ENCODE measurements at regions not wholly inside any gene's neighbourhood (a gene's known extent, or its start where the extent isn't known, plus 50 kb on each side); places are given as distances from the start of the nearest gene placed in this dataset.

DNA sequence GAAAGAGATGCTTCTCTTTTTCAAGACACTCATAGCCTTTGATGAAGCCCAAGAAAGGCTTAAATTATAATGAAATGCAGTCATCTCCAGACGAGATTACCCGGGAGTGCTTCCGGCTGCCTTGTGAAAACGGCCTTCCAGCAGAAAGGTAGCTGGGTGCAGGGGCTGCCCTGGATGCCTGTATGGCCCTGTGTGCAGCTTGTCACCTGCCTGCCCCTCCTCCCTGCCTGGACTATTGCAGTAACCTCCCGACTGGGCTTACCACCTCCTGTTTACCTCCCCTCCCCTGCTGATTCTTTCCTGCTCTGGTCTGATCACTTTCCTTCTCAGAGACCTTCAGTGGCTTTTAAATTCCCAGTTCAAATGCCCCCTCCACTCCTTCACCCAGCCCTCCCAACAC lies 126.4 kb upstream of the SYT13 start:
- no peak overlapping the region for H3T11ph ChIP-seq (ENCODE audit: low read length)
- H2BK5ac ChIP-seq (ENCODE audit: insufficient read length, low read length): no peak overlapping the region
- no peak overlapping the region for H3K23ac ChIP-seq (ENCODE audit: insufficient read length, low read depth, low read length)
- no peak overlapping the region for H2BK120ac ChIP-seq (ENCODE audit: low read depth, low read length, poor library complexity, severe bottlenecking)
- H3K4me2 ChIP-seq (ENCODE audit: insufficient read depth, insufficient read length, low read length): peak overlapping the region; percentile 22
- DNase-seq: no peak
- H4K20me1 ChIP-seq (ENCODE audit: control insufficient read depth, insufficient read depth, insufficient read length): no peaks in the 10 kb centered on the region
- H3K79me1 ChIP-seq (ENCODE audit: insufficient read depth, low read depth, low read length, poor library complexity, severe bottlenecking): no peaks in the 10 kb centered on the region
- H3K4me1 ChIP-seq (ENCODE audit: insufficient read depth, low read length): peaks cover 9% of the 10 kb centered on the region; the same call in 1 of the 2 replicates
- peak overlapping the region in 1 of 3 experiments; percentile 93; a peak in 3 of 7 replicates for H3K27ac Mint-ChIP-seq
- no peak overlapping the region for H4K5ac ChIP-seq (ENCODE audit: insufficient read length, low read depth, low read length)
- H2BK15ac ChIP-seq (ENCODE audit: low read depth, low read length): no peak overlapping the region
- no peak overlapping the region for H2BK12ac ChIP-seq (ENCODE audit: insufficient read length, low read depth, low read length)
- H3K4me3 Mint-ChIP-seq: peak overlapping the region in 1 of 2 experiments; percentile 56; a peak in 3 of 5 replicates
- H3K9me3 Mint-ChIP-seq: no peaks in the 10 kb centered on the region
- H4K91ac ChIP-seq (ENCODE audit: insufficient read length, low read depth, low read length): no peak overlapping the region
- H3K27me3 ChIP-seq (ENCODE audit: insufficient read depth, low read length): no peaks in the 10 kb centered on the region
- H3K56ac ChIP-seq (ENCODE audit: insufficient read length, low read depth, low read length): no peak overlapping the region
- TF ChIP-seq, protein P1, sequence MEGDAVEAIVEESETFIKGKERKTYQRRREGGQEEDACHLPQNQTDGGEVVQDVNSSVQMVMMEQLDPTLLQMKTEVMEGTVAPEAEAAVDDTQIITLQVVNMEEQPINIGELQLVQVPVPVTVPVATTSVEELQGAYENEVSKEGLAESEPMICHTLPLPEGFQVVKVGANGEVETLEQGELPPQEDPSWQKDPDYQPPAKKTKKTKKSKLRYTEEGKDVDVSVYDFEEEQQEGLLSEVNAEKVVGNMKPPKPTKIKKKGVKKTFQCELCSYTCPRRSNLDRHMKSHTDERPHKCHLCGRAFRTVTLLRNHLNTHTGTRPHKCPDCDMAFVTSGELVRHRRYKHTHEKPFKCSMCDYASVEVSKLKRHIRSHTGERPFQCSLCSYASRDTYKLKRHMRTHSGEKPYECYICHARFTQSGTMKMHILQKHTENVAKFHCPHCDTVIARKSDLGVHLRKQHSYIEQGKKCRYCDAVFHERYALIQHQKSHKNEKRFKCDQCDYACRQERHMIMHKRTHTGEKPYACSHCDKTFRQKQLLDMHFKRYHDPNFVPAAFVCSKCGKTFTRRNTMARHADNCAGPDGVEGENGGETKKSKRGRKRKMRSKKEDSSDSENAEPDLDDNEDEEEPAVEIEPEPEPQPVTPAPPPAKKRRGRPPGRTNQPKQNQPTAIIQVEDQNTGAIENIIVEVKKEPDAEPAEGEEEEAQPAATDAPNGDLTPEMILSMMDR (conservative IDR thresholded peaks at IDR 0.05): no peak
- no peaks in the 10 kb centered on the region; a peak in 1 of 7 replicates for H3K36me3 Mint-ChIP-seq (ENCODE audit: insufficient read depth in 1 of 3, low read depth in 3 of 3)
- no peak overlapping the region for H3K14ac ChIP-seq (ENCODE audit: insufficient read depth, low read length)
- no peak overlapping the region for H3K4ac ChIP-seq (ENCODE audit: low read depth, low read length)
- no peak overlapping the region for H3K27ac ChIP-seq (ENCODE audit: insufficient read length, low read depth, low read length)
- H3K23me2 ChIP-seq (ENCODE audit: insufficient read length, low read depth, low read length, poor library complexity, severe bottlenecking): no peaks in the 10 kb centered on the region
- WGBS (ENCODE audit: extremely low coverage, insufficient read length, low lambda C conversion rate): no CpG with 5 or more reads among the region's 5 CpGs
- H4K8ac ChIP-seq (replicated peaks; ENCODE audit: insufficient read length, low read depth, low read length): no peak overlapping the region
- peaks cover 37 to 41% of the 10 kb centered on the region in 2 experiments for H3K4me1 Mint-ChIP-seq
- H3K9ac ChIP-seq (ENCODE audit: extremely low read depth, insufficient read length, low read length): no peak overlapping the region
- H3K18ac ChIP-seq (ENCODE audit: insufficient read length, low read depth, low read length): no peak overlapping the region
- H2BK20ac ChIP-seq (ENCODE audit: low read depth, low read length, poor library complexity, severe bottlenecking): no peak overlapping the region
- H2AK5ac ChIP-seq (ENCODE audit: insufficient read length, low read length): no peak overlapping the region
- no peaks in the 10 kb centered on the region for H3K79me2 ChIP-seq (ENCODE audit: insufficient read depth, low read length)
- peaks cover 12% of the 10 kb centered on the region for H3K27me3 Mint-ChIP-seq (ENCODE audit: low read depth)
- no peaks in the 10 kb centered on the region for H3K9me3 ChIP-seq (ENCODE audit: control insufficient read depth, low read depth, low read length)
- H2AFZ ChIP-seq (ENCODE audit: low read length): no peak overlapping the region

Data from H9 (cell line).